ENCODE measurements at regions not wholly inside any gene's neighbourhood (a gene's known extent, or its start where the extent isn't known, plus 50 kb on each side); places are given as distances from the start of the nearest gene placed in this dataset.
"Not testable (repeated sequence)": the region's sequence is repeated elsewhere in the genome, so short reads cannot be mapped to it uniquely, and the experiment has no call there.

DNA sequence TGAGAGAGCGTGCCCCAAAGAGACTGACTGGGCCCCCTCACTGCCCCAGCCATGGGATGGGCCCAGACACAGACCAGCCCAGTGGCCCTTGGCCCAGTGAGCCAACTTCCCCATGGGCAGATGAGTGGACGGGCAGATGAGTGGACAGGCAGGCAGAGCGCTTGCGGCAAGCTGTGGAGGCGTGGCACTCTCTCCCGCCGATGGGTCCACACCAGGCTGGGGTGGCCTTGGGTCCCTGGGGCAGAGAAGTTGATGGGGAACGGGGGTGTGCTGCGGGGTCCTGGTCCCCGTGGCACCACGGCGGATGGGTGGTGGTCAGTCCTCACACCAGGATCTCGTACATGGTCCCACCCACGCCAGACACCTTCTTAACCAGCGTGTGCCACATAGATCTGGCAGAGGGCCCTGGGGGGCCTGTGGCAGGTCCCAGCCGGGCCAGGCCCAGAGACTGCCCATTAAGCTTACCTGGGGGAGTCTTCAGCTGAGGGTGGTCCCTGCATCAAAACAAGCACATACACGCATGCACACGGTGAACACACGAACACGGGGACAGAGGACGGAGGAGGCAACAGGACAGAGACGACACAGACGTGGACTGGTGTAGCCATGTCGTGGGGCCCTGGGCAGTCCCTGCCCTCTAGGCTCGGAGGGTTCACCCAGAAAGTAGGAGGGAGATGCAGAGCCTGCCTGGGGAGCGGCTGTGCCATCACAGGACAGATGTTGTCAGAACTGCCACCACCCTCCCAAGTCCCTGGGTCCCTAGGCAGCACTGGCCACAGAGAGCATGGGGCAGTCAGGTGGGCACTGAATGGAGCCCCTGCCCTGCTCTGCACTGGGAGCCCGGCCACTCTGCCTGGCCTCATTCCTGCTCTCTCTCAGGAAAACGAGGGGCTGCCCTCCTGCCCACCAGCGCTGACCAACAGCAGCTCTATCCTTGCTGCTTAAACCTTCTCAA lies 182.2 kb downstream of the IGLL1 start:
- no peak for DNase-seq (ENCODE audit: low spot score in 2 of 2)
- no peak for ATAC-seq
- no peaks in the 10 kb centered on the region for H3K9me3 Mint-ChIP-seq
- H3K36me3 Mint-ChIP-seq = no peaks in the 10 kb centered on the region
- no peak overlapping the region for H3K27ac Mint-ChIP-seq

DNA sequence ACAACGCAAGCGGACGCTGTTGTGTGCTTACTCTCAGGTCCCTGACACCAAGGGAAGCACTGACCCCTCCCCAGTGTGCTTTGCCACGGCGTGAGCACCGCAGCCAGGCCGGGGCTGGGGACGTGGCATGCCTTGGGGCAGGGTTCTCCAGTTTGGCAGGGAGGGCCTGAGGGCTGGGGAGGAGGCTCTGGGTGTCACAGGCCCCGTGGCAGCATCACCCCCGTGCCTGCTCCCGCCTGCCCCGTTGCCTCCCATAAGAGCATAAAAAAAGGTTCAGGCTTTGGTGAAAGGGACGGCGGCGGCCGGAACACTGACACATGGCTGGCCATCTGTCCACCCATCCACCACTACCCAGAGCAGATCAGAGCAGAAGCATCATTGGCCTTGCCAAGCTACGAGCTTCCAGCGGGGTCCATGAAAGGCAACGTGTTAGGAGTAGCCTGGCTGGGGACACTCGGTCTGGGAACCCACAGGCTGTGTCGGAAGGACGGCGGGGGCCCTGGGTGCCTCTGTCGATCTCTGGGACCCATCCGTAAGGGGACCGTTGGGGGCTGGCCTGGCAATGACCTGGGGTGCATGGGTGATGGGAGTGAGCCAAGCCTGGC lies 183.0 kb downstream of the IGLL1 start:
- no peak for ATAC-seq
- Mint-ChIP-seq H3K9me3 (no peaks in the 10 kb centered on the region), H3K36me3 (no peaks in the 10 kb centered on the region), H3K27ac (no peak overlapping the region)
- no peak for DNase-seq (ENCODE audit: low spot score in 2 of 2)

DNA sequence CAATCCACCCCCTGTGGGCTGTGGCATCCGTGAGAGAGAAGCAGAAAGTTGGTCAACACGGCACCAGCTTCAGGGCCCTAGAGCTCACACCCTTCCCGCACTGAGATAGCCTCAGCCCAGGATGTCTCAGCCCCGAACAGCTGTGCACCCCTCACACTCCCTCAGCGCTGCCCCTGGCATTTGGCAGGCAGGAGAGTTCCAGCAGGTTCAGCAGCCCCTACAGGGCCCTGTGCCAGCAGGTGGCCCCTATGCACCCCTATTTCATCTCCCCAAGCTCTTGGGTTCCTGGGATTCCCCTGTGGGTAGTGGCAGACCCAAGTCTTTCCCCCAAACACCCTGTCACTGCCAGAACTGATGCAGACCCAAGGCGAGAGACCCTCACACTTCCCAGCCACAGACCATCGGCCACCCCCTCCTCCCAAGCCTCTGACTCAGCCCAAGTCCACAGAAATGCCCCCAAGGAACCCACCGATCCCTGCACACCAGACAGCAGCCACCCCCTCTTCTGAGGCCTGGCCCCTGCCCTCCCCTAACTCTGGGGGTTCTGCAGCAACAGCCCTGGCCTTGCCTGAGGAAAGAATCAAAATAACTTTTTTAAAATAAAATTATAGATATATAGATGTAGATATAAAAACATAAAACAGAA lies 183.6 kb downstream of the IGLL1 start:
- no peak for ATAC-seq
- no peak overlapping the region for H3K27ac Mint-ChIP-seq
- H3K36me3 Mint-ChIP-seq = no peaks in the 10 kb centered on the region
- no peak for DNase-seq (ENCODE audit: low spot score in 2 of 2)
- H3K9me3 Mint-ChIP-seq = no peaks in the 10 kb centered on the region

DNA sequence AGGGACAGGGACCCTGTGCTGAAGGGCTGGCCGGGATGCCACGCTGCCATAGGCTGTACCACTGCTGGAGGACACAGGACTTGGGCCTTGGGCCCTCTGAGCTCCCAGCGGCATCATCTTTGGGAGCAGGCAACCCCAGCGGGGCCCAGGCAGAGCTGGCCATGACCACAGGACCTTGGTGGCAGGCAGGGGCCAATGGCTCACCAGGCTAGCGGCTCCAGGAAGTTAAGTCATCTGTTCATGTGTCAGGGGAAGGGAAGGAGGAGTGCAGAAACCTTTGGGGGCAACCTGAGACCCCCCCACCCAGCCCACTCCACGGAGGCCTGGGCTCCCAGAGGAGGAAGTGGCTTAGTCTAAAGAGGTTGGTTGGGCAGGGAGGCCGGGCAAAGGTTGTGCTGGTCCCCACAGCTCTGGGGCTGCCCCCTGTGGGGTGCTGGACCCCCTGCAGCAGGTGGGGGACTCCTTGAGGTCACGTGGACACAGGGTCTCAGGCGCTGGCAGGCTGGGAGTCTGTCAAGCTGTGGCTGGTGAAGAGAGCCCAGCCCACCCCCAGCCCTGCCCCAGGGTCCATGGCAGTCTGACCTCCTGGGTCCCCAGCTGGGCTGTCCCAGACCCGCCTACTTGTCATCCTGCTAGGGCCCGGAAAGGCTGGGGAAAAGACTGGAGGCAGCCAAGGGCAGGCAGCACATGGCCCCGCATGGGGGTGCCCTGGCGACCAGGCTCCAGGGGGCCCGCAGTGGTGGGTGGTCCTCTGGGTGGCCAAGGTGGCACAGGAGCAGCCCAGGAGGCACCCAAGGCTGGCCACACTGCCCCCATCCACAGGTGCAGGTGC lies 184.3 kb downstream of the IGLL1 start:
- Mint-ChIP-seq H3K9me3 (no peaks in the 10 kb centered on the region), H3K27ac (no peak overlapping the region), H3K36me3 (no peaks in the 10 kb centered on the region)
- DNase-seq (ENCODE audit: low spot score in 2 of 2) = no peak
- ATAC-seq = no peak

DNA sequence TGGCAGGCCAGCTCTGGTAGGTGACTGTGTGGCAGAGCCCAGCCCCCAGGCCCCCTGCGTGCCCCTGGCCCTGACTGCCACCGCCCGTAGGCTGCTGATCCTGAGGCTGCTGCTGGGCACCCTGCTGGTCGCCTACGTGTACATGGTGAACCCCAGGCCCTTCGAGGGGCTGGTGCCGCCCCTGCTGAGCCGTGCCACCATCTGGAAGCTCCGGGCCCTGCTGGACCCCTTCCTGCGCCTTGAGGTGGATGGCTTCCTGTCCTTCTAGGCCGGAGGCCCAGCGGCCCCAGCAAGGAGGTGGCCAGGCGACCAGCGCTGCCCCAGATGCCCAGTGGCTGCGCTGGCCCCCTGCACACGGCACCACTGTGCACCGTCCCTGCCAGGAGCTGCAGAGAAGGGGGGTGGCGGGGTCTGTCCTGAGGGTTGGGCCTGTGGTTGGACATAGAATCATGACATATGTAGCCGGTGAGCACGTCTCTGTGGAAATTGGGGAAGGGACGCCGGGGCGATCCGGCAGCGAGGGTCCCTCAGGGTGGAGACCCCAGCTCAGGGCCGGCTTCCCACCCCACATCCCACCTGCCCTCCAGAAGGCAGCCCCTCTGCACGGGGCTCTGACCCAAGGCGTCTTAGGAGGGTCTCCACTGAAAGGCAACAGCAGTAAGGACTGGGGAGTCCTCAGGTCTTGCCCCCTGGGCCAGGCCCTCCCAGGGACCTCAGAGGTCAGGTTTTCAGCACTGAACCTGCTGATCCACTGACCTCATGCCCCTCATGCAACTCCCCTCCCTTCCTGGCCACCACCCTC lies 185.4 kb downstream of the IGLL1 start:
- Mint-ChIP-seq H3K36me3 (no peaks in the 10 kb centered on the region), H3K27ac (no peak overlapping the region), H3K9me3 (no peaks in the 10 kb centered on the region)
- ATAC-seq (no peak), DNase-seq (ENCODE audit: low spot score in 2 of 2) (no peak)

- Mint-ChIP-seq H3K9me3 (no peaks in the 10 kb centered on the region), H3K27ac (no peak overlapping the region), H3K36me3 (no peaks in the 10 kb centered on the region)
- DNase-seq (ENCODE audit: low spot score in 2 of 2) (no peak), ATAC-seq (no peak)
Measured at GRCh38 chr22:23393721-23394320, 186.3 kb downstream of the IGLL1 start.

GRCh38 chr22:23393199-23393598 lies 186.9 kb downstream of the IGLL1 start:
- not testable (repeated sequence) for H3K9me3 Mint-ChIP-seq, H3K36me3 Mint-ChIP-seq, ATAC-seq

DNA sequence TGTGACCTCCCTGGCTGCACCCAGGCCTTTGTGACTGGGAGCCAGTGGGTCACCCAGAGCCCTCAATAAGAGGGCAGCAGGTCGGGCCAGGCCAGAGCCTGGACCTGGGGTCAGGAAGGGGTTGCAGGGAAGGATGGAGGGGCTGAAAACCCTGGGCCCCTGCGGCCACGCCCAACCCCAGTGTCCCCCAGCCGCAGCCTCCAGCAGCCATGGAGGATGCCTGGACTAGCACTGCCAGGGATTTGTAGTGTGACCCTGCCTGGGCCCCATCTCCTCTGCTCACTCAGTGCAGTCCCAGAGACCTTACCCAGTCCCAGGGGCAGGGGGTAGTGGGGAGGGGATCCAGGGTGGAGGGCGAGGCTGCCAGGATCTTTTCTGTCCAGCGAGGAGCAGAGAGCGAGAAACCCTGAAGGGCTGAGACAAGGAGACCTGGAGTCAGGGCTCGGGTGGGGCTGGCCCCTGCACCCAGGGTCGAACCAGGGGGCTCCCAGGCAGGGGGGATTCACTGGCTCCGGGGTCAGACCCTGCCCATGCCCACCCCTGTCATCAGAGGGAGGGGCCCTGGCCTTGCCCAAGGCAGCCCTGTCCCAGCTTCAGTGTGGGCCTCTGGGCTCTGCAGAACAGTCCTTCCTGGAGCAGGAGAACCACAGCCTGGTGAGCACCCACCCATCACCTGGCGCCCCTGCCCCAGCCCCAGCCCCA lies 187.5 kb downstream of the IGLL1 start:
- DNase-seq (ENCODE audit: low spot score in 2 of 2) (no peak), ATAC-seq (no peak)
- H3K9me3 Mint-ChIP-seq = no peaks in the 10 kb centered on the region
- H3K36me3 Mint-ChIP-seq = no peaks in the 10 kb centered on the region
- no peak overlapping the region for H3K27ac Mint-ChIP-seq

More at GRCh38 chr22:23393199-23393598, 186.9 kb downstream of the IGLL1 start:
- not testable (repeated sequence) for DNase-seq (ENCODE audit: low spot score in 2 of 2); H3K27ac Mint-ChIP-seq

- Mint-ChIP-seq H3K9me3 (no peaks in the 10 kb centered on the region), H3K27ac (no peak overlapping the region), H3K36me3 (no peaks in the 10 kb centered on the region)
- ATAC-seq (no peak), DNase-seq (ENCODE audit: low spot score in 2 of 2) (no peak)
Measured at GRCh38 chr22:23391022-23391421, 189.1 kb downstream of the IGLL1 start.

GRCh38 chr22:23389271-23390071 lies 190.6 kb downstream of the IGLL1 start:
- ATAC-seq = no peak

GRCh38 chr22:23388517-23388890 lies 191.6 kb downstream of the IGLL1 start:
- Mint-ChIP-seq H3K27ac (no peak overlapping the region), H3K36me3 (no peaks in the 10 kb centered on the region), H3K9me3 (no peaks in the 10 kb centered on the region)
- DNase-seq (ENCODE audit: low spot score in 2 of 2) (no peak), ATAC-seq (no peak)

More at GRCh38 chr22:23389271-23390071, 190.6 kb downstream of the IGLL1 start:
- Mint-ChIP-seq H3K27ac (peak overlapping the region in 1 of 2 donors; percentile 37), H3K36me3 (no peaks in the 10 kb centered on the region), H3K9me3 (no peaks in the 10 kb centered on the region)
- DNase-seq (ENCODE audit: low spot score in 2 of 2) = no peak

DNA sequence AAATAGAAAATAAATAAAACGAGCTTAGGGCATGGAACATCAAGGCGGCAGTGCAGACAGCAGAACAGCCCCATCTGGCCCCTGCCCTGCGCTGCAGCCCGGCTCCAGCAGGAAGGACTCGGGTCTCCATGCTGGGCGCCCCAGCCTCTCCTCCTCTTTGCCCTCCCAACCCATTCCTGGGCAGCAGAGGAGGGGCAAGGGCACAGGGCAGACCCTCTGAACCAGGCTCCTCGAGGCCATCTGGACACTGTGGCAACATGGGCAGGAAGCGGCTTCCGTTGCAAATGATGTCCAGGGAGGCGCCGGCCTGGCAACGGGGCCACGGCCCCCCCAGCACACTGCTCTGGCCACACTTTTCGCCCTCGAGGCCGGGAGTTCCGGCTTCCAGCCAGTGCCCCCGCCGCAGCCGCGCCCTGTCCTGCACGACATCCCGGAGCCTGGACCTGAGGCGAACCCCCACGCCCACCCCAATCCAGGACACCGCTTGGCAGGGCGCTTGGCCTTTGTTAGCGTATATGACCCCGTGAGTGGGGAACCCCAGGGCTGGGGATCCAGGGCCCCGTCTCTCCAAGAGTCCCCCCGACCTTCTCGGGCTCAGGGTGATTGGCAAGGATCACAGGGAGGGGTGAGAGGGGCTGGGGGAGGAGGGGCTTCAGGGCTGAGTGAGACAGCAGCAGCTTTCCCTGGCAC lies 192.1 kb downstream of the IGLL1 start:
- Mint-ChIP-seq H3K27ac (no peak overlapping the region), H3K9me3 (no peaks in the 10 kb centered on the region), H3K36me3 (no peaks in the 10 kb centered on the region)
- DNase-seq (ENCODE audit: low spot score in 2 of 2) (no peak), ATAC-seq (no peak)

DNA sequence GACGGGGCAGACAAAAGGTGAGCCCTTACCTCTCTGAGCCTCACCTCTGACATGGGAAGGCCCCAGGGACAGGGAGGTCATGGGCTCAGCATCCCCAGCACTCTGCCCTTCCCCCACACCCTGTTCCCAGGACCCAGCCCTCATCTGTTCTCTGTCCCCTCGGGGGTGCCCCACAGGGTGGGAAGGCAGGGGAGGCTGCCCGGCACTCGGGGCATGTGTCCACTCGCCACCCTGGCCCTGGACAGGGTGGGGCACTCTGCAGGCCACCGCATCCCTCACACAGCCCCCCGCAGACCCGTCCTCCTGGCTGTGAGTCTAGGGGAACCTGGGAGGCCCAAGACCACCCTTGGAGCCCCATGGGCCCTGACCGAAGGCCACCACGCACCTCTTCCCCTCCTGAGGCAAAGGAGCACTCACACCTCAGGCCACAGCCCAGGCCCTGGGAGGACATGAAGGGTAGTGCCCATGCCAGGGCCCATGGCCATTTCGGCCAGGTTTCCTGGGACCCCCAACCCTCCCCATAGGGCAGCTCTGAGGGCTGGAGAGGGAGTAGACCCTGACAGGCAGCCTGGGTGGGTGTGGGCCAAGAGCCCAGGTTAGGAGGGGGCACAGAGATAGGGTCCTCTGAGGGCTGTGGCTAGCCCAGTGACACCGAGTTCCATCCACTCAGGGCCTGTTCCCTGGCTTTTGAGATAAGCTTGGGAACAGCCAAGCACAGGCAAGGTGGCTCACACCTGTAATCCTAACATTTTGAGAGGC lies 193.1 kb downstream of the IGLL1 start:
- H3K27ac Mint-ChIP-seq = no peak overlapping the region
- no peaks in the 10 kb centered on the region for H3K9me3 Mint-ChIP-seq
- no peak for DNase-seq (ENCODE audit: low spot score in 2 of 2)
- ATAC-seq = no peak
- no peaks in the 10 kb centered on the region for H3K36me3 Mint-ChIP-seq
